Fibroblast of lung (primary cell): ENCODE measurements at regions not wholly inside any gene's neighbourhood (a gene's known extent, or its start where the extent isn't known, plus 50 kb on each side); places are given as distances from the start of the nearest gene placed in this dataset.

ENCODE experiments used
- EZH2 ChIP-seq: IDR thresholded peaks from 2 replicates; pipeline ENCODE4 v1.5.1; 2012; ENCODE audit warnings: low read length, control low read depth, mild to moderate bottlenecking; ENCODE audit errors: missing control alignments
- TF ChIP-seq, protein P1 (sequence below), 2 donors: IDR thresholded peaks in 1 of 2; conservative IDR thresholded peaks in 1 of 2; 1 replicate in 1 of 2; 2 replicates in 1 of 2; pipeline ENCODE4 v1.5.1; 2011 to 2012; ENCODE audit warnings: low read length in 2 of 2, control low read depth in 1 of 2, inconsistent platforms in 1 of 2, low read depth in 1 of 2, mild to moderate bottlenecking in 1 of 2

- TF ChIP-seq, protein P1, sequence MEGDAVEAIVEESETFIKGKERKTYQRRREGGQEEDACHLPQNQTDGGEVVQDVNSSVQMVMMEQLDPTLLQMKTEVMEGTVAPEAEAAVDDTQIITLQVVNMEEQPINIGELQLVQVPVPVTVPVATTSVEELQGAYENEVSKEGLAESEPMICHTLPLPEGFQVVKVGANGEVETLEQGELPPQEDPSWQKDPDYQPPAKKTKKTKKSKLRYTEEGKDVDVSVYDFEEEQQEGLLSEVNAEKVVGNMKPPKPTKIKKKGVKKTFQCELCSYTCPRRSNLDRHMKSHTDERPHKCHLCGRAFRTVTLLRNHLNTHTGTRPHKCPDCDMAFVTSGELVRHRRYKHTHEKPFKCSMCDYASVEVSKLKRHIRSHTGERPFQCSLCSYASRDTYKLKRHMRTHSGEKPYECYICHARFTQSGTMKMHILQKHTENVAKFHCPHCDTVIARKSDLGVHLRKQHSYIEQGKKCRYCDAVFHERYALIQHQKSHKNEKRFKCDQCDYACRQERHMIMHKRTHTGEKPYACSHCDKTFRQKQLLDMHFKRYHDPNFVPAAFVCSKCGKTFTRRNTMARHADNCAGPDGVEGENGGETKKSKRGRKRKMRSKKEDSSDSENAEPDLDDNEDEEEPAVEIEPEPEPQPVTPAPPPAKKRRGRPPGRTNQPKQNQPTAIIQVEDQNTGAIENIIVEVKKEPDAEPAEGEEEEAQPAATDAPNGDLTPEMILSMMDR (conservative IDR thresholded peaks at IDR 0.05 in 1 of 2, IDR thresholded peaks at IDR 0.05 in 1 of 2; ENCODE audit: low read depth in 1 of 2, low read length in 2 of 2): no peak
- TF ChIP-seq EZH2: no peak
These were observed 309.0 kb upstream of the PROX1 start for GRCh38 chr1:213678753-213679152.
